GM20000 (cell line): ENCODE measurements at regions not wholly inside any gene's neighbourhood (a gene's known extent, or its start where the extent isn't known, plus 50 kb on each side); places are given as distances from the start of the nearest gene placed in this dataset.

Experiments
- DNase-seq: peaks from one replicate; pipeline ENCODE4 v3.0.0; 2012; ENCODE audit warnings: low spot score
- TF ChIP-seq, protein P1 (sequence below): IDR thresholded peaks from 2 replicates; pipeline ENCODE4 v1.5.1; 2012; ENCODE audit warnings: mild to moderate bottlenecking, control low read depth; ENCODE audit errors: extremely low read depth, missing control alignments

DNA sequence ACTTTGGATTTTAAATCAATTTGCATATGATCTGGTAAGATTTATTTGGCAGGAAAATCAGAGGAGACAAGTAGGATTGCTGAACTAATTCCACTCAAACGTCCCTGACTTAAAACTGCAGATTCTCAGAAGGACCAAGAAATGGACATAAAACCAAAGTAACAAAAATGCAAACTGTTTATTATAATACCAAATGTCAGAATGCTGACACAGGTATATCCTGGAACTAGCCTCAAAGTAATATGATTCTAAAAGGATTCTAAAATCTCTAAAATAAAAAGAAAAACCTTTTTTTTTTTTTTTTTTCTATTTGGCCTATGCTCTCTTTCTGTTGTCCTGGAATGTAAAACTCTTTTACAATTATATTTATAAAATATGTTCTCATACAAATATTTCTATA lies 74.4 kb upstream of the BTBD3 start:
- no peak for DNase-seq

DNA sequence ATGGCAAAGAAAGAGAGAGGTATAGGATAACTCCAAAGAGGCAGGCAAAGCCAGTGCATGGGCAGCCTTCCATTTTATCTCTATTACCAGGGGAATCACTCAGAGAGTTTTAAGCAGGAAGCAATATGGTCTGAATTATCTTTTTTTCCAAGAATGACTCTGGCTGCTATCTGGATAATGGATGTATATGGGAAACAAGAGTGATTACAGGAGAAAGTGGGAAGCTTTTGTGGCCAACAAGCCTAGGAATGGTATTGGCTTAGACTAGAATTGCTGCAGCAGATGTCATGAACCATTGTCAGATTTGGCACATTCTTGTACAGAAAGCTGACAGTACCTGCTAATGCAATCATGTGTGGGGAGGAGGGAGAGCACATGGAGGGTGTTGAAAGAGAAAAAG lies 73.0 kb upstream of the BTBD3 start:
- DNase-seq = no peak
- TF ChIP-seq, protein P1, sequence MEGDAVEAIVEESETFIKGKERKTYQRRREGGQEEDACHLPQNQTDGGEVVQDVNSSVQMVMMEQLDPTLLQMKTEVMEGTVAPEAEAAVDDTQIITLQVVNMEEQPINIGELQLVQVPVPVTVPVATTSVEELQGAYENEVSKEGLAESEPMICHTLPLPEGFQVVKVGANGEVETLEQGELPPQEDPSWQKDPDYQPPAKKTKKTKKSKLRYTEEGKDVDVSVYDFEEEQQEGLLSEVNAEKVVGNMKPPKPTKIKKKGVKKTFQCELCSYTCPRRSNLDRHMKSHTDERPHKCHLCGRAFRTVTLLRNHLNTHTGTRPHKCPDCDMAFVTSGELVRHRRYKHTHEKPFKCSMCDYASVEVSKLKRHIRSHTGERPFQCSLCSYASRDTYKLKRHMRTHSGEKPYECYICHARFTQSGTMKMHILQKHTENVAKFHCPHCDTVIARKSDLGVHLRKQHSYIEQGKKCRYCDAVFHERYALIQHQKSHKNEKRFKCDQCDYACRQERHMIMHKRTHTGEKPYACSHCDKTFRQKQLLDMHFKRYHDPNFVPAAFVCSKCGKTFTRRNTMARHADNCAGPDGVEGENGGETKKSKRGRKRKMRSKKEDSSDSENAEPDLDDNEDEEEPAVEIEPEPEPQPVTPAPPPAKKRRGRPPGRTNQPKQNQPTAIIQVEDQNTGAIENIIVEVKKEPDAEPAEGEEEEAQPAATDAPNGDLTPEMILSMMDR = no peak

More for the DNA sequence above, 74.4 kb upstream of the BTBD3 start:
- TF ChIP-seq, protein P1 = no peak

DNA sequence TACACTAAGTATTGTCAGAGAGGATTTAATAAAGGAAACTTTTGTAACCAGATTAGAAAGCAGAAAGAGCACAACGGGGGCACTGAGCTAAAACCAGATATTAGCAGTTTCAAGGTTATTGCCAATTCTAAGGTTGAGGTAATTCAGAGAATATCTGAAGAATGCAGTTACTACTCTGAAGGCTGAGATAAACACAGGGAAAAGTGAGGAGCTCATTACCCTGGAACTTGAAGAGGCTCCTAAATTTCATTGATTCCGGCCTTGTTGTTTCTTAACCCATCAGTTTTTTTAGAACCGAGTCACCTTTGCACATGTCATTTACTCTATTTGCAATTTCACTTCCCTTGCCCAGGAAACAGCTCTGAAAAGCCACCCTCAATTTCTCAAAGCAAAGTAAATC lies 72.4 kb upstream of the BTBD3 start:
- no peak for DNase-seq
- TF ChIP-seq, protein P1 = no peak

DNA sequence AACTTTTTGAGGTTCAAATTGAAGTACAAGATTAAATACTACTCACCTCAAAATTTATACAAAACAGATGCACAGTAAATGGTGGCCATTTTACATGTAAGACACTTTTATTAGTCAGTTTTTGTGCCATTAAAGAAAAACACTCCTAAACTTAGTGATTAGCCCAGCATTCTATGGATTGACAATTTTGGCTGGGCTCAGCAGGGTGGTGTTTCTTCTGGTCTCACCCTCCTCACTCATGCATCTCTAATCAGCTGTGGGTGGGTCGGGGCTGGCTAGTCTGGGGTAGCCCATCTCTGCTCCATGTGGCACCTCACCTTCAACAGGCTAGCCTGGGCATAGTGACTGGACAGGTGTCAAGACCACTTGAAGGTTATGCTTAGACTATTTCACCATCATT lies 71.6 kb upstream of the BTBD3 start:
- TF ChIP-seq, protein P1 = no peak
- DNase-seq = no peak

DNA sequence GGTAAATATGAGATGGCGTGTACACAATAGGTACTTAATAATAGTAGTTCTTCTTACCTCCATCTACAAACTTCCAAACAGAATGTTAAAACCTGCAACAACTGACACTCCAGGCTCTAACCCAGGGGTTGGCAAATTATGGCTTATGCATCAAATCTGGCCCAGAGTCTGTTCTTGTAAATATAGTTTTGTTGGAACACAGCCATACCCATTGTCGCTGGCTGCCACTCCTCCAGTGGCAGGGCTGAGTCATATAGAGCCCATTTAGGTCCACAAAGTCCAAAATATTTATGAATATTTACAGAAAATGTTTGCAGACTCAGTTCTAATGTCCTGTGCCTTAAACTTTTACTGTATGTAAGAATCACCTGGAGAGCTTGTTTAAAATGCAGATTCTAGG lies 69.9 kb upstream of the BTBD3 start:
- DNase-seq = no peak
- TF ChIP-seq, protein P1 = no peak

DNA sequence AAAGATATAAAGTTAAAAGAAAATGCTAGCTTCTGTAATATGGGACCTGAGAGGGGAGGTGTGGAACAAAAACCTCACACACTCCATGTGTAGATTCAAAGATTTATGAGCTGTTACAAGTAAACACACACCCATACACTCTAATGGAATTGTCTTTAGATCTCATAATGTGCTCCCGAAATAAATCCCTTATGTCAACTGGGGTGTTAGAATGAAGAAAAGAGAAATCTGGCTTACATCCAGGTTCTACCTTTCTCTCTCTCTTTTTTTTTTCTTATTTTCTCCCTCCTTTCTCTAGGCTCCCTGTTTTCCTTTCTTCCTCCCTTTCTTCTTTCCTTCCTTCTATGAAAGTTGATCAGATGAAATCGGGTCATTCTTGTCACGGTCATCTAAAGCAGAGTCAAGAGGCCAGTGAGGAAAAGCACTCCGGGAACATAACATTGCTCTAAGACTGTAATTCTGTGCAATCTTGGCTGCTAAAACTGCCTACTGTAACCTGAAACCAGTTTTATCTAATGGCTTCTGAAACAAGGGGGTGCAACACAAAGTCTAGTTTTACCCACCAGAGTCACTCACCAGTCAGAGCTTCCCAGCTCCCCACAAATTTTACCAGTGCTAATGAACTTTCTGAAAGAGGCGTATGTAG lies 68.3 kb upstream of the BTBD3 start:
- no peak for DNase-seq
- TF ChIP-seq, protein P1 = no peak

DNA sequence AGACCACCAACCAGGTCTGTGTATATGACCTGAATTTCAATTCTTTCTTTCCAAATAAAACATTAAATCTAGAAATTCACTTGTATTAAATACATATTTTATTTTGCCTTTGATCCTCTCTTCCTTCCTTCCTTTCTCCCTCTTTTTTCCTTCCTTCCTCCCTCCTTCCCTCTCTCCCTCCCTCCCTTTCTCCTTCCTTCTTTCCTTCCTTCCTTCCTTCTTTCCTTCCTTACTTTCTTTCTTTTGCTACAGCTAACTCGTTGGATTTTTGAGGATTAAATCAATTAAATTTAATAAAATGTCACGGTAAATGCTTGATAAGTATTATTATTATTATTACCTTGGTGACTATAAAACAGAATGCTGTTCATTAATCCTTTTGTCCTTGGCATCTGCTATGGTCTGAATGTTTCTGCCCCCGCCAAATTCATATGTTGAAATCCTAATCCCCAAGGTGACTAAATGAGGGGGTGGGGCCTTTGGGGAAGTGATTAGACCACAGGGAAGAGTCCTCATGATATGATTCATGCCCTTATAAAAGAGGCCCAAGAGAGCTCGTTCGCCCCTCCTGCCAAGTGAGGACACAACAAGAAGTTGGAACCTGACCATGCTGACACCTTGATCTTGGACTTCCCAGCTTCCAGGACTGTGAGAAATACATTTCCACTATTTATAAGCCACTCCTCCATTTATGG lies 67.6 kb upstream of the BTBD3 start:
- no peak for DNase-seq
- TF ChIP-seq, protein P1 = no peak
